T-helper 1 cell (primary cell): ENCODE measurements at regions not wholly inside any gene's neighbourhood (a gene's known extent, or its start where the extent isn't known, plus 50 kb on each side); places are given as distances from the start of the nearest gene placed in this dataset.
"Not testable (repeated sequence)": the region's sequence is repeated elsewhere in the genome, so short reads cannot be mapped to it uniquely, and the experiment has no call there.

ENCODE experiments used
- DNase-seq, 5 donors: peaks; one replicate each; pipeline ENCODE4 v3.0.0-alpha.2; 2012 to 2020

DNA sequence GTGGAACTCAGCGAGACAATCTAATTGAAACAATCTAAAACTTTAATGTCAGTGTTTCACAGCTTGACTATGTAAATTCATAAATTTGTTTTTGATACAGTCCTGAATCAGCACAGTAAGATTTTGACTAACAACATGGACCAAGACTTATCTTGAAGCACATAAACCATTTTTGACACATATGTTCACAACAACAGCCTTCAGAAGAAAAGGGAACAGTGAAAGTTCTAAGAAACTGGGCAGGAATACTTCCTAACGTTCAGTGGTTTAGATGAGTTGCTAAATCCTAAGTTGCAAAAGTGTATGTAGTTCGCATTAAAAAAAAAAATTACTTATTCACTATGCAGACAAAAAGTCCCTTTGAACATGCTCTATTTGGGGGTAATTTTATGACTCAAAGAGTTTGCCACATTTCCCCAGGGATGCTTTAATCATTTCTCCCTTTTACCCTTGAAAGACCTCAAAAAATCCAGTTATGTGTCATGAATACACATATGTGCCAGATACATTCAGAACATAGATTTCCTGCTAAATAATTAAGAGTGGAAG is 120.2 kb downstream of the MRPL39 start:
- peak in 1 of 5 donors; percentile 62 for DNase-seq

DNA sequence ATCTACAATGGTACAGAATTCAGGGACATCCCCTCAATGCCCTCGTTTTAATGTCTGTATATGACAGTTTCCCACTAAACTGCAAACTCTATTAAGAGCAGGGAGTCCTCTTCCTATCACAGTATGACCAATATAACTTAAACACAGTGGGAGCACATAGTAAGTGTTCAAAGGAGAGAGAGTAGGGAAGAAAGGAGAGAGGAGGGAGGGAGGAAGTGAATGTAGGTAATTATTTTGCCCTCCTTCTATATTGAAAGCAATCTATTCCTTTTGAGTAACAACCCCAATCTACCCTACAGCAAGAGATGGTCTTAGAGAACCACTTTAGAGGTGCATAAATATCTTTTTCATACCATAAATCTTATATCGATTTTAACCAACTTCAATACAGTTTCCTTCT is 121.4 kb downstream of the MRPL39 start:
- DNase-seq = no peak

DNA sequence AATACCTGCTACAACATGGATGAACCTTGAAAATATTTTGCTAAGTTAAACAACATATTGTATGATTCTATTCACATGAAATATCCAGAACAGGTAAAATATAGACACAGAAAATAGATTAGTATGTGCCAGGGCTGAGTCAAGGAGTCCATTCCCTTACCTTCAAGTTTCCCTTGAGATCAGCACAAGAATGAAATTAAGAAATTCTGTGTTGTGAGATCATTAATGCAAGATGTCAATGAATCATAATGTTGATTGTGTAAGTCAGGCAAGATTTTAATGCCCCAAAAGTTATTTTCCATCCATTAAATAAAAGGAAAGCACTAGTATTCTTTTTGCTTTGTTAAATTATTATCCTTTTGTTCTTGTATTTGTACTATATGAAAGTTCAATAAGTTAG is 139.4 kb downstream of the MRPL39 start:
- no peak for DNase-seq

DNA sequence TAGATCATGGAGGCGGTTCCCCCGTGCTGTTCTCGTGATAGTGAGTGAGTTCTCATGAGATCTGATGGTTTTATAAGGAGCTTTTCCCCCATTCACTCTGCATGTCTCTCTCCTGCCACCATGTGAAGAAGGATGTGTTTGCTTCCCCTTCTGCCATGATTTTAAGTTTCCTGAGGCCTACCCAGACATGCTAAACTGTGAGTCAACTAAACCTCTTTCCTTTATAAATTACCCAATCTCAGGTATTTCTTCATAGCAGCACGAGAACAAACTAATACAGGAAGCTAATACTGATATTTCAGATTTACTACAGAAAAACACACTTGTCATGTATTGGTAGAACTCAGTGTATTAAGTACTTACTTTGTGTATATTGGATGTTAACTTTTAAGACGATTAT is 140.2 kb downstream of the MRPL39 start:
- DNase-seq = not testable (repeated sequence)

DNA sequence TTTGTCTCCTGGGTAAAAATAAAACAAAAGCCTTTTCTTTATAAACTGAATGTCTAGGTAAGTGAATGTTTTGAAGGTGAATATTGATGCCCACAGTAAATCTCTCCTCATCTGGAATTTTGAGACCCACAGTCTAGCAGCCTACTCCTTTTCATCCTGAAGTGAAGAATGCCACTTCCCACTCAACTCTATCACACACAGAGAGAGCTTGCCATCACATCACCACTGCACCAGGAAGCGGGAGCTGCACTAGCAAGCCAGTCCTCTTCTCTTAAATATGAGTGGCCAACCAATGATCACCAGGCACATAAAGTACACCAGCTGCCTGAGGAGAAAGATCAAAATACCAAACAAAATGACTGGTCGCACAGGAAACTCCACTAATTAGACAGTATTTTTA is 140.8 kb downstream of the MRPL39 start:
- no peak for DNase-seq

DNA sequence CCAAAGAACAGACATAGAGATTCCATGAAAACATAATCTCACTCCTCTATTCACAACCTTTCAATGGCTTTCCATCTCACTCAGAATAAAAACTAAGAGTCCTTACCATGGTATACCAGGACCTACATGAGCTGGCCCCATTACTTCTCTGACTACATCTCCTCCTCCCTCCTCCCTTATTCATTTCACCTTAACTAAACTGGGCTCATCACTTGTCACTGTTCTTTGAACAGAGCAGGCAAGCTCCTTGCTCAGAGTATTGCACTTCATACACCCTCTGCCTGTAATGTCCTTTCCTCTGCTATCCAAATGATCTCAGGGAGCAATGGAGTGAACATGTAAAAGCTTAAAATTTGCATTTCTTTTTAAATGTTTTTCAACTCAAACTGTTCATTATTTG is 142.0 kb downstream of the MRPL39 start:
- no peak for DNase-seq

DNA sequence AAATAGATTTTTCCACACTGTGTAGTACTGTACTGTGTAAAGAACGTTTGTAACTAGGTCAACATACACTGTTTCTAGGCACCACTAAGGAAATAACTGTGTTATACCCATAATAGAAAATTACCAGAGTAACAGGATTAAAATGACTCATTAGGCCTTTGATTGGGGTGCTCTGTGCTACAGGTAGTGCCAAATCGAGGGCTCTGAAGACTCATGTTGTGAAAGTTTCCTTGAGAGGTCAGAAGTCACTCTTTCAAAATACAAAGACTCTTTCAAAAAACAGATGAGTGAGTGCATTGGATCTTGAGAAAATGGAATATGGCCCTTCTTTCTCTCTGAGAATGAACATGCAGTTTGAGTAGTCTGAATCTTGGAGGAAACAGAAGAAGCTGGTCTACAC is 143.0 kb downstream of the MRPL39 start:
- peak in 1 of 5 donors; percentile 72 for DNase-seq

DNA sequence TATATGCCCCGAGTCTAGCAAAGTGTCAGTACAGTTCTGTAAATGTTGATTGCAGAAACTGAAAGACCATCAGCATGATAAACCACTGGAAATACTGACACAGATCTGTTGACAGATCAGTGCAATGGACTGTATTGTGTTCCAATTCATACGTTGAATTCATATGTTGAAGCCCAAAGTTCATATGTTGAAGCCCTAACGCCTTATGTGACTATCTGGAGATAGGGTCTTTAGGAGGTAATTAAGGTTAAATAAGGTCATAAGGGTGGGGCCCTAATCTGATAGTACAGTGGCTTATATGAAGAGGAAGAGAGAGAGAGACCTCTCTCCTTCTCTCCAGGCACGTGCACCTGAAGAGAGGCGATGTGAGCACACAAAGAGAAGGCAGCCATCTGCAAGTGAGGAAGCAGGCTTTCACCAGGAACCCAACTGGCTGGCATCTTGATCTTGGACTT is 144.7 kb downstream of the MRPL39 start:
- DNase-seq = peak in 1 of 5 donors; percentile 27

DNA sequence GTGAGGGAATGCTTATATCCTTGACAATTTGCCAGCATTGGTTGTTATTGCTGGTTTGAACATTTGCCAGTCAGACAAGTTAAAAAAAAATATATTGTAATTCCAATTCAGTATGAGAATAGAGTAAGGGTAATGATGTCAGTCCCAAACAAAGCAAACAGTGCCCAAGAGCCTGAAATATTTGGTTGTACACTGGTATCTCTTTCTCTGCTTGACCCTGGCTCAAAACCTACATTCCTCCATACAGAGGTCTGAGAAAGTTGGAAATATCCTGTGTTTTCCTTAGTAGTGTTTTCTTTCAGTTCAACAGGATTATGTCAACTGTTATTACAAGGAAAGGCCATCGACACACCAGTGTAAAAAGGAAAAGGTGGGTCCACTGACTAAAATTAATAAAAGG is 145.6 kb downstream of the MRPL39 start:
- no peak for DNase-seq

DNA sequence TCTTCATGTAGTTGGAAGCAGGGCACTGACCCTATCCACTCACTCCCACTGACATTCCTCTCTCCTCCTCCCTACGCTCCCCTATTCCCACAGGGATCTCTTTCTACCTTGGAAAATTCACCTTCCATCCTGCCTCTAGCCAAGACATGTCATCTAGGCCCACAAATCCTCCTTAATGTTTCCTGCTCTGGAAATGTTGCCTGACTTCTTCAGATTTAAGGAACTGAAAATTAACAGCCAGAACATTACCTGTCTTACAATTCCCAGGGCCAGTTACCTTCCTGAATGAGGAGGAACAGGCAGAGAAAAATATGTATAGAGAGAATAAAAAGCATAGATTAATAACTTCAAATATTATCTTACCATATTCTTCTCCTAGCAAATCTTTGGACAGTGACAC is 147.3 kb downstream of the MRPL39 start:
- no peak for DNase-seq

DNA sequence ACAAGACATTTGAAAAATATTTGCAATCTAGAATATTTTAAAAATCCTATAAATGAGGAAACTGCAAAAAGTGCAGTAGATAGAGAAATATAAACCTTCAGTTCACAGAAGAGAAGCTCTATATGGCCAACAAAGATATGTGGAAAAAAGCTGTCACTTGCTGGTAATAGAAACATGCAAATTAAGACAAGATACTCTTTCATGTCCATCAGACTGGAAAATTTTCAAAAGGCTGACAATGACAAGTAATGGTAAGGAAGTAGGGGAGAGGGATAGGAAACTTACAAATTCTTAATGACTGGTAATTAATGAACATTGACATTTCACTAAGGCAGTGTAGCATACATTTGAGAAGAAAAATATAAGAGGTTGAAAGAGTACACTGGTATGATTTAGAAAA is 147.9 kb downstream of the MRPL39 start:
- no peak for DNase-seq

DNA sequence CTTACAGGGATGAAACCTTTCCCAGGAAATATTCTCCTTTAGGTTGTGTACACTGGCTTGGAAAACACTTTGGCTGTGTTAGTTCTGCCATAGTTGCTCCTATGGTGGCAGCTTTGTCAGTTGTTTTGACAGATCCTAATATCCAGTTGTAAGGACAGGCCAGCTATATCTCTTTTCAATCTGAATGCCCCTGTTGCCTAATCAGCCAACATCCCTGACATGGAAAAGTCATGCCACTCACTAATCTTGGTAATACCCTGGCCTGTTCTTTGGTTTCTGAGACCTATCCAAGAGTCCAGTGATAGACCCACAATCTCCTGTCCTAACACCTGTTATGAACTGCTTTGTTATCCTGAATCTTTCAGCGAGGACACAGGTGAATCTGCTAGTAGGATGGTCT is 148.8 kb downstream of the MRPL39 start:
- no peak for DNase-seq

DNA sequence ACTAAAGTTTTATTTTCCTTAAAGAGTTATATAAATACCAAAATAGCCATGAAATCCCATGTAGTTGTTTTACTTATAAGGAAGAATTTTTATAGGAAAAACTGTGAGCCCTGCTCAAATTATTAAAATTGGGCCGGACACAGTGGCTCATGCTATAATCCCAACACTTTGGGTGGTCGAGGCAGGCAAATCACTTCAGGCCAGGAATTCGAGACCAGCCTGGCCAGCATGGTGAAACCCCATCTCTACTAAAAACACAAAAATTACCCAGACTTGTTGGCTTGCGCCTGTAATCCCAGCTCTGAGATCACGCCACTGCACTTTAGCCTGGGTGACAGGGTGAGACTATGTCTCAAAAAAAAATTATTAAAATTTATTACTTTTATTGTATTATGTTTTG is 149.3 kb downstream of the MRPL39 start:
- DNase-seq = no peak

DNA sequence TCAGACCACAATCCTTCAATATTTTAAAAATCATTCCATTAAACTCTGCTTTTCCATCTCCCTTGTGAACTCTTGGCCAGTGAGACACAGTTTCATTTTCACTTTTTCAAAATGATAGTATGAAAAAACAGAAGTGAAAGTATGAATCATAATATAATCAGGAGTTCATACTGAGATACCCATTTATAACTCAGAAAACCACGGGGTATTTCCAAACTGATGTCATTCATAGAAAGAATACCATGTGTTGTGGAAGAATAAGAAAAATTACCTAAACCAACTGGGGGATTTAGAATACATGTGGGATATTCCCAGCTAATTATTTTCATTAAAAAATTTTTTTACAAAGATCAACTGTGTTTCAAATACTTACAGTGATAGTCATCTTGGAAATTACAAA is 149.9 kb downstream of the MRPL39 start:
- peak in 1 of 5 donors; percentile 76 for DNase-seq

DNA sequence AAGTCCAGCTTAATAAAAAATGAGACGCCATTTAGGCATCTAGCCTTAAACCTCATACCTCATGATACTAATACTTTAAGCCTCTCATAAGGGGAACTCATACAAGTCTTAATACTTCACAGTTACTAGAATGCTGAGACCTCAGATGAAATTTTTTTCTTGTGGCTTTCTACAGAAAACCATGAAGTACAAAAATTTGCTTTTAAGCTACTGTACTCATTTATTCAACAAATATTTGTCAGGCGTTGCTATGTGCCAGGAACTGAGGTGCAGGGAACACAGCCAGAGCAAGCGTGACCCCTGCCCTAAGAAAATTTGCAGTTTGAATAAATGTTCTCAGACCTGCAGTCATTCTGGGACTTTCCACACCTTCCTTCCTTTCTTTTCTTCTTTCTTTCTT is 150.6 kb downstream of the MRPL39 start:
- peak in 1 of 5 donors; percentile 35 for DNase-seq

DNA sequence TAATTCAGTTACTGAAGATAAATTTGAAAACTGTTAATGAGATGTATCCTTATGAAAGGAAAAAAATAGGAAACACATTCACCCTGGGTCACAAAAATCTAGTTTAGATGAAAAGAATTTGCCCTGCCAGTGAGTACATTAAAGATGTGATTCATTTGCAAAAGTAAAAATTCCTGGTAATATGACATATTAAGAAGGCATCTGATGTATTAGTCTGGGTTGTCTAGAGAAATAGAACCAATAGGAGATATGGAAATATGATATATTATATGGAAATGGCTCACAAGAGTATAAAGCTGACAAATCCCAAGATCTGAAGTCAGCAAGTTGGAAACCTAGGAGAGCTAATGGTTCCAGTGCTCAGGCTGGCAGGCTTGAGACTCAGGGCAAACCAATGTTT is 153.8 kb downstream of the MRPL39 start:
- no peak for DNase-seq

DNA sequence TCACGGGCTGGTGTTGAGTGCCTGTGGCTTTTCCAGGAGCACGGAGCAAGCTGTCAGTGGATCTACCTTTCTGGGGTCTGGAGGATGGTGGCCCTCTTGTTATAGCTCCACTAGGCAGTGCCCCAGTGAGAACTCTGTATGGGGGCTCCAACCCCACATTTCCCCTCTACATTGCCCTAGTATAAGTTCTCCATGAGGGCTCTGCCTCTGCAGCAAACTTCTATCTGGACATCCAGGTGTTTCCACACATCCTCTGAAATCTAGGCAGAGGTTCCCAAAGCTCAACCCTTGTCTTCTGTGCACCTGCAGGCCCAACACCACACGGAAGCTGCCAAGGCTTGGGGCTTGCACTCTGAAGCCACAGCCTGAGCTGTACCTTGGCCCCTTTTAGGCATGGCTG is 157.3 kb downstream of the MRPL39 start:
- no peak for DNase-seq

DNA sequence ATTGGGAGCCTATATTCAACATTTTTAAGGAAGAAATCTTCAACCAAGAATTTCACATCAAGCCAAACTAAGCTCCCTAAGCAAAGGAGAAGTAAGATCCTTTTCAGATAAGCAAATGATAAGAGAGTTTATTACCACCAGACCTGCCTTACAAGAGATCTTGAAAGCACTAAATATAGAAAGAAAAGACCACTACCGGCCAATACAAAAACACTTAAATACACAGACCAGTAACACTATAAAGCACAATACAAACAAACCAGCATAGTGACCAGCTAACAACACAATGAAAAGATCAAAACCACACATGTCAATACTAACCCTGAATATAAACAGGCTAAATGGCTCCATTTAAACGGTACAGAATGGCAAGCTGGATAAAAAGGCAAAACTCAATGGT is 165.4 kb downstream of the MRPL39 start:
- DNase-seq = no peak

DNA sequence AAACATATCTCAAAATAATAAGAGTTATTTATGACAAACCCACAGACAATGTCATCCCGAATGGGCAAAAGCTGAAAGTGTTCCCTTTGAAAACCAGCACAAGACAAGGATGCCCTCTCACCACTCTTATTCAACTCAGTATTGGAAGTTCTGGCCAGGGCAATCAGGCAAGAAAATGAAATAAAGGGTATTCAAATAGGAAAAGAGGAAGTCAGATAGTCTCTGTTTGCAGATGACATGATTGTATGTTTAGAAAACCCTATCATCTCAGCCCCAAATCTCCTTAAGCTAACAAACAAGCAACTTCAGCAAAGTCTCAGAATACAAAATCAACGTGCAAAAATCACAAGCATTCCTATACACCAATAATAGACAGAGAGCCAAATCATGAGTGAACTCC is 169.8 kb downstream of the MRPL39 start:
- not testable (repeated sequence) for DNase-seq

DNA sequence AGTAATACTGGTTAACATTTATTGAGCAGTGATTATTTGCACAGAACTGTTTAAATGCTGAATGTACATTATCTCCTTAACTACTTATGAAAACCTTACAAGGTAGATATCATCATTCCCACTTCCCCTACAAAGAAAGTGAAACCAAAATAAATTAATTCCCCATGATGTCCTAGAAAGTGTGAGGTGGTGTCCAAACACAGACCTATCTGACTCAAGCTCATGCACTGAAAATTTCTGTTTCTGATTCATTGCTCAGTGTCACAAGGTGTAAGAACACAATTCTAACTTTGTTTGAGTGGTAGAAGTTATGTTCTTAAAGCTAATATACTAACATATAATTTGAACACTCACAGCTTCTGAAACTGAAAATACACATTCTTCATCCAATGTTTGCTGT is 178.7 kb downstream of the MRPL39 start:
- DNase-seq = peak in 1 of 5 donors; percentile 14

DNA sequence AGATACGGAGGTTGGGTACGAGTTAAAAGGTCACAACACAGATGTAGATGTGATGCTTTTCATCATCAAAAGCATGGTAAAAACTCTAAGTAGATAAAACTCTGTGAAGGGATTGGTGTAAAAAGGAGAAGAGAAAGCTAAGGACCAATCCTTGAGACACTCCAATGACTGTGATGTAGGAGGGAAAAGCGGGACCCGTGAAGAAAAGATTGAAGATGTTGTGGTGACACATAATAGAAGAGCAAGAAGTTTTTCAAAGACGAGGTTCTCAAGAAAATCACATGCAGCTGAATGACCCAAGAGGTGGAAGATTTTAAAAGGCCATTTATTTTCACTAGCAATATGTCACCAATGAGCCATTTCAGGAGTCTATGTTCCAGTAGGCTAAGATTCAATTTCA is 179.5 kb downstream of the MRPL39 start:
- no peak for DNase-seq

DNA sequence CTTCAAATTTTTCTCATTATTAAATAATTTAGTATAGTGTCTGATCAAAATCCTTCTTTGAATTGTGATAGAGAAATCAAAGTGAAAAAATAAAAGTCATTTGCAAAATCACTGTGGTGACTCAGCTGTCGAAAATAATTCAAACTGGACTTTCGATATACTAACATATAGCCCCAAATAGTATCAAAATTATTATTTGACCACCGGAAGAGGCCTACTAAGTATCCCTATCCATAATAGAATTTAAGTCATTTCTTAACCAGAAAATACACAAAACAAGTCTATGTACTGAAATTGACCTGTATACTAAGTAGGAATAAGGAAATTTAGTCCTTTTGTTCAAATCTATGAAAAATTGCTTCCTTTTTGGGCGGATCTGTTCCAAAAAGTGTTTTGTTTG is 180.7 kb downstream of the MRPL39 start:
- DNase-seq = no peak

DNA sequence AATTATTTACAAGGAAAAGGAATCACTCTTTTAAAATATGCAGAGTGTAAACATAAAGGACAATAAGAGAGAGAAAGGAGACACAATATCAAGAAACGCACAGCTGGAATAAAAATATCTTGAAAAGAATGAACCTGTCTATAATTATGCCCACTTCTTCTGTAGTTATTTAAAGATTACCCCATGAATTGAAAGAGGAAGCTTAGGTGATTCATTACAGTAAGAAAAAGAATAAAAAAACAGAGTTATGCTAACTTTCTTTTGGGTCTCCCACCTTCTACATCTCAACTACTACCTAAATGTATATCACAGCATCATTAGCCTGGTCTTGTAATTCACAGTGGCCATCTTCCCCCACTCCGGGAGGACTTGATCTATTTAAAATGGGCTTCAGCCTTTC is 182.1 kb downstream of the MRPL39 start:
- DNase-seq = no peak

DNA sequence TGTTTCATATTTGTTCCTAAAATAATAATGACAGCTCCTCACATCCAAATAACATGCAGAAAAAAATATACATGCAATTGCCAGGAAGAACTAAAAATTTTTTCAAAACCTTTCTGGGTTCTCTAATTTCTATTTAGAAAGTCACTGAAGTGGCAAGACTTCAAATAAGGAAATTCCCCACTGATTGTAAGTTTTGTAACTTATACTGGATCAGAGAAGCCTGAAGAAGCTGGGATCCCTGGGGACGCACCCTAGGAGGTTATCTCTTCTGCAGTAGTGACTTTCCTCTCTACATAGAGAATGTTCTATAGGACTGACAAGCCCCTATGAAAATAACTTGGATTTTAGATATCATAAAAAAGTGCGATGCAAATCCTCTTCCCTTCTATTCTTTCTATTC is 182.6 kb downstream of the MRPL39 start:
- no peak for DNase-seq

DNA sequence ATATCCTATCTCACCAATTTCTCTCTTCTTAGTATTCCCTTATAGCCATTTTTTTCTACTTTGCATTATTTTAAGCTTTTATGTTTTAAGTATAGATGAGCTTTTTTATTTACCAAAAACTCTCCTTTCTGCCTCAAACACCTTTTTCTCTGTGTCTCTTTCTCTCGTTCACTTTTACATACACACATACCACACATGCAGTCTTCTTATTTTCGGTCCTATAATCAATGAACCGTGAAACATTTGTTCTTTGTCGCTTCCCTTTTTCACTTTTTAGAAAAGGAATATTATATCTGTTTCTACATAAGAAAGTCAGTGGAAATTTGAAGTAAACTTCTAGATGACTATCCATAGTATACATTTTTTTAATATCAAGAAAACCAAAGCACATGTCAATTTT is 183.2 kb downstream of the MRPL39 start:
- DNase-seq = no peak
